GM23248 (cell line): ENCODE measurements at regions not wholly inside any gene's neighbourhood (a gene's known extent, or its start where the extent isn't known, plus 50 kb on each side); places are given as distances from the start of the nearest gene placed in this dataset.

Source experiments
- DNase-seq: peaks from one replicate; pipeline ENCODE4 v3.0.0-alpha.2; 2015
- H2AFZ ChIP-seq: fragments of 200-600 bp; sonication (generic); 2 replicates; pipeline ENCODE4 v1.6.1; 2016; ENCODE audit warnings: antibody characterized with exemption
- H3F3A ChIP-seq: fragments of 200-600 bp; sonication (generic); 2 replicates; pipeline ENCODE4 v1.6.1; 2016; ENCODE audit warnings: mild to moderate bottlenecking, antibody characterized with exemption, mixed run types; ENCODE audit not compliant: insufficient read depth
- H3K27ac ChIP-seq: fragments of 200-600 bp; sonication (generic); 2 replicates; pipeline ENCODE4 v1.5.1; 2016; ENCODE audit warnings: mild to moderate bottlenecking
- H3K27me3 ChIP-seq: fragments of 200-600 bp; sonication (generic); replicated peaks from 2 replicates; pipeline ENCODE4 v1.6.1; 2016; ENCODE audit warnings: mild to moderate bottlenecking; ENCODE audit not compliant: insufficient read depth
- H3K36me3 ChIP-seq: fragments of 200-600 bp; sonication (generic); 2 replicates; pipeline ENCODE4 v1.6.1; 2016; ENCODE audit warnings: low read depth, mild to moderate bottlenecking
- H3K4me1 ChIP-seq: fragments of 200-600 bp; sonication (generic); 2 replicates; pipeline ENCODE4 v1.6.1; 2016; ENCODE audit warnings: mild to moderate bottlenecking; ENCODE audit not compliant: insufficient read depth
- H3K4me2 ChIP-seq: fragments of 200-600 bp; sonication (generic); one replicate; pipeline ENCODE4 v1.6.1; 2016; ENCODE audit warnings: mild to moderate bottlenecking; ENCODE audit not compliant: unreplicated experiment
- H3K4me3 ChIP-seq: fragments of 200-600 bp; sonication (generic); 2 replicates; pipeline ENCODE4 v1.5.1; 2016; ENCODE audit warnings: mild to moderate bottlenecking
- H3K79me2 ChIP-seq: fragments of 200-600 bp; sonication (generic); 2 replicates; pipeline ENCODE4 v1.6.1; 2016; ENCODE audit warnings: mild to moderate bottlenecking; ENCODE audit not compliant: insufficient read depth
- H3K9ac ChIP-seq: fragments of 200-600 bp; sonication (generic); 2 replicates; pipeline ENCODE4 v1.6.1; 2016; ENCODE audit warnings: mild to moderate bottlenecking
- H3K9me2 ChIP-seq: fragments of 200-600 bp; sonication (generic); 2 replicates; pipeline ENCODE4 v1.6.1; 2016; ENCODE audit warnings: mixed run types, mild to moderate bottlenecking, moderate library complexity; ENCODE audit not compliant: insufficient read depth
- H3K9me3 ChIP-seq: fragments of 200-600 bp; sonication (generic); one replicate; pipeline ENCODE4 v1.6.1; 2017; ENCODE audit warnings: low read depth
- H4K20me1 ChIP-seq: fragments of 200-600 bp; sonication (generic); 2 replicates; pipeline ENCODE4 v1.6.0; 2016; ENCODE audit not compliant: insufficient read depth
- EZH2 ChIP-seq: fragments of 200-600 bp; sonication (generic); IDR thresholded peaks from 2 replicates; pipeline ENCODE4 v1.6.1; 2018; ENCODE audit warnings: antibody characterized with exemption, mild to moderate bottlenecking; ENCODE audit not compliant: insufficient read depth, poor library complexity, severe bottlenecking
- EZH2phosphoT487 ChIP-seq: fragments of 200-600 bp; sonication (generic); IDR thresholded peaks from 2 replicates; pipeline ENCODE4 v1.6.1; 2018; ENCODE audit warnings: antibody characterized with exemption, moderate library complexity, mild to moderate bottlenecking, low read depth; ENCODE audit not compliant: insufficient read depth
- WGBS, 2 experiments: methylation state at CpG; one replicate each; pipeline ENCODE4 v1.1.6; 2015 to 2017; ENCODE audit warnings: low lambda C conversion rate in 2 of 2, low coverage in 1 of 2; ENCODE audit errors: missing lambda C conversion rate in 2 of 2; 5-methylcytosine and 5-hydroxymethylcytosine counted together
- in situ Hi-C: fragments of 300-500 bp; cut with MboI; formaldehyde crosslinking; loops from 2 replicates; pipeline ENCODE4 v1.15.0; 2020

- H3K9ac ChIP-seq = no peak overlapping the region
- no peaks in the 10 kb centered on the region for H3K4me1 ChIP-seq
- no peak overlapping the region for H3K4me3 ChIP-seq
- H3K4me2 ChIP-seq = no peak overlapping the region
- no peak for DNase-seq
- 84 to 89% methylated on average over 4 of the region's 4 CpGs for WGBS, 2 experiments
- no peaks in the 10 kb centered on the region for H3F3A ChIP-seq
- in situ Hi-C loops = no loop called here
- H3K36me3 ChIP-seq = no peaks in the 10 kb centered on the region
- no peak overlapping the region for H3K27ac ChIP-seq
- no peaks in the 10 kb centered on the region for H3K27me3 ChIP-seq
- H2AFZ ChIP-seq = no peak overlapping the region
- H3K79me2 ChIP-seq = no peaks in the 10 kb centered on the region
- TF ChIP-seq EZH2 (no peak), EZH2phosphoT487 (no peak)
- no peaks in the 10 kb centered on the region for H4K20me1 ChIP-seq
- no peaks in the 10 kb centered on the region for H3K9me3 ChIP-seq
- H3K9me2 ChIP-seq = no peaks in the 10 kb centered on the region
Observed at GRCh38 chr1:229002451-229002960, 267.2 kb downstream of the RHOU start.

GRCh38 chr1:229003233-229004031 is 267.5 kb upstream of the RAB4A start:
- Histone ChIP-seq H3K9ac (no peak overlapping the region), H4K20me1 (no peaks in the 10 kb centered on the region), H3K9me3 (no peaks in the 10 kb centered on the region), H3F3A (no peaks in the 10 kb centered on the region), H3K27ac (no peak overlapping the region), H3K27me3 (no peaks in the 10 kb centered on the region), H2AFZ (no peak overlapping the region), H3K4me3 (no peak overlapping the region), H3K79me2 (no peaks in the 10 kb centered on the region), H3K4me2 (no peak overlapping the region), H3K36me3 (no peaks in the 10 kb centered on the region), H3K4me1 (no peaks in the 10 kb centered on the region), H3K9me2 (no peaks in the 10 kb centered on the region)
- no peak for TF ChIP-seq EZH2phosphoT487
- no peak for TF ChIP-seq EZH2
- in situ Hi-C loops = no loop called here
- WGBS, 2 experiments = 67 to 68% methylated on average over 17 of the region's 17 CpGs
- no peak for DNase-seq

GRCh38 chr1:229004066-229004833 is 266.7 kb upstream of the RAB4A start:
- Histone ChIP-seq H3K36me3 (no peaks in the 10 kb centered on the region), H3K9me2 (no peaks in the 10 kb centered on the region), H3K27ac (no peak overlapping the region), H3K79me2 (no peaks in the 10 kb centered on the region), H3K4me1 (no peaks in the 10 kb centered on the region), H3F3A (no peaks in the 10 kb centered on the region), H3K9ac (no peak overlapping the region), H3K9me3 (no peaks in the 10 kb centered on the region), H4K20me1 (no peaks in the 10 kb centered on the region), H3K27me3 (no peaks in the 10 kb centered on the region), H2AFZ (no peak overlapping the region), H3K4me2 (no peak overlapping the region), H3K4me3 (no peak overlapping the region)
- WGBS, 2 experiments = 83 to 86% methylated on average over 14 of the region's 14 CpGs
- TF ChIP-seq EZH2 = no peak
- TF ChIP-seq EZH2phosphoT487 = no peak
- in situ Hi-C loops = no loop called here
- DNase-seq = no peak

DNA sequence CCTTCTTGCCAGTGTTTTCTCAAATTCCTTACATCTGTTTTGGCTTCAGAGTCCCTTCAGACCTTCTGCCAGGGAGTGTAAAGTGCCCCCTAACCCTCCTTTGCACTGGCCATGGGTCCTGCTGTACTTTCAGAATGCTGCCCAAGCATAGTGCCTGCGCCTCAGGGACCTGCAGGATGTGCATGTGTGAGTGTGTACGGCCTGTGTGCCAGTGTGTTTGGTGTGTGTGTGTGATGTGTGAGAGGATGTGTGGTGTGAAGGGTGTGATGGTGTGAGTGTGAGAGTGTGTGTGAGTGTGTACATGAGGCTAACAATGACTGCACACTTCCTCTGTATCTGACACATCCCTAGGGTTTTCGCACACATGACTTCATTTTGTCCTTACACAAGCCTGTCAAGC is 265.8 kb upstream of the RAB4A start:
- H3K4me3 ChIP-seq = no peak overlapping the region
- no peaks in the 10 kb centered on the region for H3K9me2 ChIP-seq
- H3K9ac ChIP-seq = no peak overlapping the region
- no peak overlapping the region for H3K4me2 ChIP-seq
- H2AFZ ChIP-seq = no peak overlapping the region
- no peaks in the 10 kb centered on the region for H3K27me3 ChIP-seq
- no peaks in the 10 kb centered on the region for H4K20me1 ChIP-seq
- in situ Hi-C loops = no loop called here
- no peak for DNase-seq
- no peaks in the 10 kb centered on the region for H3K79me2 ChIP-seq
- no peaks in the 10 kb centered on the region for H3K9me3 ChIP-seq
- WGBS, 2 experiments = 88 to 90% methylated on average over 3 of the region's 3 CpGs
- TF ChIP-seq EZH2 = no peak
- TF ChIP-seq EZH2phosphoT487 = no peak
- no peaks in the 10 kb centered on the region for H3F3A ChIP-seq
- no peaks in the 10 kb centered on the region for H3K4me1 ChIP-seq
- H3K36me3 ChIP-seq = no peaks in the 10 kb centered on the region
- no peak overlapping the region for H3K27ac ChIP-seq
